H9 (cell line): ENCODE measurements at regions not wholly inside any gene's neighbourhood (a gene's known extent, or its start where the extent isn't known, plus 50 kb on each side); places are given as distances from the start of the nearest gene placed in this dataset.

Source experiments
- DNase-seq: peaks from one replicate; pipeline ENCODE4 v3.0.0-alpha.2; 2017
- H2AFZ ChIP-seq: one replicate; pipeline ENCODE4 v1.6.1; 2013; ENCODE audit warnings: mild to moderate bottlenecking, low read length, control low read depth, moderate library complexity
- H2AK5ac ChIP-seq: 2 replicates; pipeline ENCODE4 v1.6.1; 2013; ENCODE audit warnings: low read length, control low read depth, mixed read lengths; ENCODE audit not compliant: insufficient read length
- H2BK120ac ChIP-seq: one replicate; pipeline ENCODE4 v1.6.1; 2013; ENCODE audit warnings: low read depth, mild to moderate bottlenecking, low read length, control low read depth, inconsistent platforms; ENCODE audit not compliant: poor library complexity, severe bottlenecking
- H2BK12ac ChIP-seq: 2 replicates; pipeline ENCODE4 v1.6.1; 2013; ENCODE audit warnings: low read length, control low read depth, mixed read lengths, low read depth; ENCODE audit not compliant: insufficient read length
- H2BK15ac ChIP-seq: 2 replicates; pipeline ENCODE4 v1.6.1; 2013; ENCODE audit warnings: low read depth, low read length, control low read depth
- H2BK20ac ChIP-seq: one replicate; pipeline ENCODE4 v1.6.1; 2013; ENCODE audit warnings: low read depth, mild to moderate bottlenecking, low read length, control low read depth, inconsistent platforms; ENCODE audit not compliant: poor library complexity, severe bottlenecking
- H2BK5ac ChIP-seq: 2 replicates; pipeline ENCODE4 v1.6.1; 2013; ENCODE audit warnings: low read length, control low read depth, mixed read lengths; ENCODE audit not compliant: insufficient read length
- H3K14ac ChIP-seq: 2 replicates; pipeline ENCODE4 v1.6.1; 2013; ENCODE audit warnings: low read length, control low read depth; ENCODE audit not compliant: insufficient read depth
- H3K18ac ChIP-seq: 2 replicates; pipeline ENCODE4 v1.6.1; 2013; ENCODE audit warnings: low read depth, mild to moderate bottlenecking, mixed read lengths, low read length, control low read depth; ENCODE audit not compliant: insufficient read length
- H3K23ac ChIP-seq: 2 replicates; pipeline ENCODE4 v1.6.1; 2013; ENCODE audit warnings: low read length, control low read depth, mixed read lengths, low read depth; ENCODE audit not compliant: insufficient read length
- H3K23me2 ChIP-seq: 2 replicates; pipeline ENCODE4 v1.6.1; 2013; ENCODE audit warnings: low read depth, mild to moderate bottlenecking, mixed read lengths, low read length, control low read depth; ENCODE audit not compliant: insufficient read length, poor library complexity, severe bottlenecking
- H3K27ac ChIP-seq: 2 replicates; pipeline ENCODE4 v1.5.1; 2013; ENCODE audit warnings: low read length, control low read depth, mixed read lengths, low read depth; ENCODE audit not compliant: insufficient read length
- H3K27me3 ChIP-seq: 2 replicates; pipeline ENCODE4 v1.6.1; 2013; ENCODE audit warnings: low read length, control low read depth, inconsistent platforms; ENCODE audit not compliant: insufficient read depth
- H3K4ac ChIP-seq: 2 replicates; pipeline ENCODE4 v1.6.1; 2013; ENCODE audit warnings: low read depth, mild to moderate bottlenecking, control low read depth, inconsistent platforms, low read length, moderate library complexity
- H3K4me1 ChIP-seq: 2 replicates; pipeline ENCODE4 v1.6.1; 2013; ENCODE audit warnings: low read length, control low read depth, inconsistent platforms; ENCODE audit not compliant: insufficient read depth
- H3K4me2 ChIP-seq: 2 replicates; pipeline ENCODE4 v1.6.1; 2013; ENCODE audit warnings: low read length, control low read depth, mixed read lengths; ENCODE audit not compliant: insufficient read length, insufficient read depth
- H3K56ac ChIP-seq: 2 replicates; pipeline ENCODE4 v1.6.1; 2013; ENCODE audit warnings: low read depth, mild to moderate bottlenecking, mixed read lengths, low read length, control low read depth; ENCODE audit not compliant: insufficient read length
- H3K79me1 ChIP-seq: 2 replicates; pipeline ENCODE4 v1.6.1; 2013; ENCODE audit warnings: low read depth, mild to moderate bottlenecking, moderate library complexity, low read length, control low read depth, inconsistent platforms; ENCODE audit not compliant: insufficient read depth, poor library complexity, severe bottlenecking
- H3K79me2 ChIP-seq: 2 replicates; pipeline ENCODE4 v1.6.1; 2013; ENCODE audit warnings: low read length, control low read depth, inconsistent platforms; ENCODE audit not compliant: insufficient read depth
- H3K9ac ChIP-seq: 2 replicates; pipeline ENCODE4 v1.6.1; 2013; ENCODE audit warnings: low read length, control low read depth, mixed read lengths; ENCODE audit not compliant: insufficient read length; ENCODE audit errors: extremely low read depth
- H3K9me3 ChIP-seq: one replicate; pipeline ENCODE4 v1.6.1; 2013; ENCODE audit warnings: low read depth, low read length, inconsistent platforms; ENCODE audit not compliant: control insufficient read depth
- H3T11ph ChIP-seq: one replicate; pipeline ENCODE4 v1.6.1; 2013; ENCODE audit warnings: mild to moderate bottlenecking, low read length, control low read depth, inconsistent platforms
- H4K20me1 ChIP-seq: one replicate; pipeline ENCODE4 v1.6.1; 2013; ENCODE audit not compliant: control insufficient read depth, insufficient read length, insufficient read depth
- H4K5ac ChIP-seq: 2 replicates; pipeline ENCODE4 v1.6.1; 2013; ENCODE audit warnings: low read depth, mild to moderate bottlenecking, mixed read lengths, low read length, control low read depth; ENCODE audit not compliant: insufficient read length
- H4K8ac ChIP-seq: replicated peaks from 2 replicates; pipeline ENCODE4 v1.6.1; 2013; ENCODE audit warnings: low read length, control low read depth, mixed read lengths, low read depth; ENCODE audit not compliant: insufficient read length
- H4K91ac ChIP-seq: 2 replicates; pipeline ENCODE4 v1.6.1; 2013; ENCODE audit warnings: low read depth, mild to moderate bottlenecking, moderate library complexity, mixed read lengths, low read length, control low read depth; ENCODE audit not compliant: insufficient read length
- H3K27ac Mint-ChIP-seq, 3 experiments: 2 replicates in 2 of 3; 3 replicates in 1 of 3; pipeline ENCODE4 v1.8.0; 2020 to 2021; ENCODE audit warnings: mixed read lengths in 3 of 3, mild to moderate bottlenecking in 1 of 3, moderate library complexity in 1 of 3
- H3K27me3 Mint-ChIP-seq: 2 replicates; pipeline ENCODE4 v1.8.0; 2021; ENCODE audit warnings: low read depth, mild to moderate bottlenecking, moderate library complexity, mixed read lengths
- H3K36me3 Mint-ChIP-seq, 3 experiments: 2 replicates in 2 of 3; 3 replicates in 1 of 3; pipeline ENCODE4 v1.8.0; 2020 to 2021; ENCODE audit warnings: low read depth in 3 of 3, mixed read lengths in 3 of 3; ENCODE audit not compliant: insufficient read depth in 1 of 3
- H3K4me1 Mint-ChIP-seq, 2 experiments: 2 replicates each; pipeline ENCODE4 v1.8.0; 2020; ENCODE audit warnings: mixed read lengths in 2 of 2
- H3K4me3 Mint-ChIP-seq, 2 experiments: 2 replicates in 1 of 2; 3 replicates in 1 of 2; pipeline ENCODE4 v1.8.0; 2020 to 2021; ENCODE audit warnings: mild to moderate bottlenecking in 2 of 2, mixed read lengths in 2 of 2, moderate library complexity in 1 of 2
- H3K9me3 Mint-ChIP-seq, 2 experiments: 2 replicates in 1 of 2; 3 replicates in 1 of 2; pipeline ENCODE4 v1.8.0; 2020; ENCODE audit warnings: mild to moderate bottlenecking in 2 of 2, mixed read lengths in 2 of 2, moderate library complexity in 1 of 2
- WGBS: extraction: QIAGEN DNeasy Blood & Tissue Kit; methylation state at CpG from one replicate; pipeline ENCODE4 v1.1.7; 2013; ENCODE audit warnings: missing lambda C conversion rate, low lambda C conversion rate, mixed read lengths; ENCODE audit not compliant: insufficient read length; ENCODE audit errors: extremely low coverage; 5-methylcytosine and 5-hydroxymethylcytosine counted together
- TF ChIP-seq, protein P1 (sequence below): fragments of 200-600 bp; sonication (generic); conservative IDR thresholded peaks from 3 replicates; pipeline ENCODE4 v1.8.0; 2021; ENCODE audit warnings: antibody characterized with exemption, mild to moderate bottlenecking

DNA sequence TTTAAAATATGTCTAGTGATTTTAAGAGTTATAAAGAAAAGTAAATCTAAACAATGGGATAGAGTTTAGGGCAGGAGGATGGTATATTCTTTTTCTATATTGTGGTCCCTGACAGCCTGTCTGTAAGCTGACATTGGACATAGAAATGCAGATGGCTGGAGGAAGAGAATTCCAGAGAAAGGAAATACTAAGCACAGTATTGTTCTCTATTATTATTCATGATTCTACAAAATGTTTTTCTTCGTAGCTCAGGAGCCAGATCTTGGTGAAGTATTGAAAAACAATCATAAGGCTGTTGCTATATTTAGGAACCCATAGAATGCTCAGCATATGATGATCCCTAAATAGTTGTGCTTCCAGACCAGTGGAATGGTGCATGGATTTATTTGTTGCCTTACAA is 117.0 kb upstream of the FAM3C start:
- no peaks in the 10 kb centered on the region for H3K27me3 ChIP-seq
- H4K8ac ChIP-seq: no peak overlapping the region
- H2BK5ac ChIP-seq: no peak overlapping the region
- Mint-ChIP-seq H3K27ac (0 out of 7 replicates have a peak overlapping the region, but pooled peaks of 1 of the 3 experiments have one; percentile 27), H3K4me3 (no peak overlapping the region), H3K36me3 (peaks cover 17 to 39% (median 35%) of the 10 kb centered on the region in 3 experiments), H3K4me1 (peaks cover 20% of the 10 kb centered on the region in 2 experiments), H3K27me3 (peaks cover 2% of the 10 kb centered on the region; the same call in 1 of the 2 replicates), H3K9me3 (peaks cover 24 to 29% of the 10 kb centered on the region in 2 experiments)
- H2BK120ac ChIP-seq: no peak overlapping the region
- no peak overlapping the region for H3K4me2 ChIP-seq
- no peak overlapping the region for H2AFZ ChIP-seq
- peaks cover 4% of the 10 kb centered on the region; the same call in 1 of the 2 replicates for H3K4me1 ChIP-seq
- no peaks in the 10 kb centered on the region for H3K23me2 ChIP-seq
- no peaks in the 10 kb centered on the region for H3K79me2 ChIP-seq
- H2BK15ac ChIP-seq: no peak overlapping the region
- H3K27ac ChIP-seq: no peak overlapping the region
- H2BK12ac ChIP-seq: no peak overlapping the region
- H4K5ac ChIP-seq: no peak overlapping the region
- no peak overlapping the region for H3K9ac ChIP-seq
- no peak overlapping the region for H3K23ac ChIP-seq
- H3K4ac ChIP-seq: no peak overlapping the region
- TF ChIP-seq, protein P1, sequence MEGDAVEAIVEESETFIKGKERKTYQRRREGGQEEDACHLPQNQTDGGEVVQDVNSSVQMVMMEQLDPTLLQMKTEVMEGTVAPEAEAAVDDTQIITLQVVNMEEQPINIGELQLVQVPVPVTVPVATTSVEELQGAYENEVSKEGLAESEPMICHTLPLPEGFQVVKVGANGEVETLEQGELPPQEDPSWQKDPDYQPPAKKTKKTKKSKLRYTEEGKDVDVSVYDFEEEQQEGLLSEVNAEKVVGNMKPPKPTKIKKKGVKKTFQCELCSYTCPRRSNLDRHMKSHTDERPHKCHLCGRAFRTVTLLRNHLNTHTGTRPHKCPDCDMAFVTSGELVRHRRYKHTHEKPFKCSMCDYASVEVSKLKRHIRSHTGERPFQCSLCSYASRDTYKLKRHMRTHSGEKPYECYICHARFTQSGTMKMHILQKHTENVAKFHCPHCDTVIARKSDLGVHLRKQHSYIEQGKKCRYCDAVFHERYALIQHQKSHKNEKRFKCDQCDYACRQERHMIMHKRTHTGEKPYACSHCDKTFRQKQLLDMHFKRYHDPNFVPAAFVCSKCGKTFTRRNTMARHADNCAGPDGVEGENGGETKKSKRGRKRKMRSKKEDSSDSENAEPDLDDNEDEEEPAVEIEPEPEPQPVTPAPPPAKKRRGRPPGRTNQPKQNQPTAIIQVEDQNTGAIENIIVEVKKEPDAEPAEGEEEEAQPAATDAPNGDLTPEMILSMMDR: no peak
- DNase-seq: no peak
- H4K91ac ChIP-seq: no peak overlapping the region
- H3K14ac ChIP-seq: no peak overlapping the region
- H3K9me3 ChIP-seq: peaks cover 20% of the 10 kb centered on the region
- H2BK20ac ChIP-seq: no peak overlapping the region
- no CpG with 5 or more reads among the region's 1 CpG for WGBS
- H2AK5ac ChIP-seq: no peak overlapping the region
- no peaks in the 10 kb centered on the region for H4K20me1 ChIP-seq
- H3K18ac ChIP-seq: no peak overlapping the region
- H3K79me1 ChIP-seq: no peaks in the 10 kb centered on the region
- H3K56ac ChIP-seq: no peak overlapping the region
- H3T11ph ChIP-seq: no peak overlapping the region
